Anterior cingulate cortex (tissue), 58 donors: ENCODE measurements at regions not wholly inside any gene's neighbourhood (a gene's known extent, or its start where the extent isn't known, plus 50 kb on each side); places are given as distances from the start of the nearest gene placed in this dataset.

Source experiments
- DNase-seq, 58 donors: peaks; one replicate each; lab custom pipeline; 2025; lab: John Stamatoyannopoulos, UW

- DNase-seq = no peak
Measured at GRCh38 chr16:77551357-77551756, 116.5 kb upstream of the ADAMTS18 start.

GRCh38 chr16:77553130-77553529 is 118.3 kb upstream of the ADAMTS18 start:
- DNase-seq = no peak

- DNase-seq = no peak
Measured at GRCh38 chr16:77555126-77555525, 120.3 kb upstream of the ADAMTS18 start.

GRCh38 chr16:77555791-77556190 is 121.0 kb upstream of the ADAMTS18 start:
- no peak for DNase-seq

- DNase-seq = no peak
Measured at GRCh38 chr16:77556201-77556873, 121.5 kb upstream of the ADAMTS18 start.

GRCh38 chr16:77557385-77557784 is 122.6 kb upstream of the ADAMTS18 start:
- no peak for DNase-seq

- no peak for DNase-seq
Measured at GRCh38 chr16:77558786-77559185, 124.0 kb upstream of the ADAMTS18 start.

GRCh38 chr16:77562497-77562896 is 127.7 kb upstream of the ADAMTS18 start:
- no peak for DNase-seq

GRCh38 chr16:77564791-77565390 is 130.1 kb upstream of the ADAMTS18 start:
- DNase-seq = no peak

- DNase-seq = no peak
Measured at GRCh38 chr16:77569406-77569805, 134.6 kb upstream of the ADAMTS18 start.

- DNase-seq = no peak
Measured at GRCh38 chr16:77570574-77570973, 135.7 kb upstream of the ADAMTS18 start.

- no peak for DNase-seq
Measured at GRCh38 chr16:77571115-77571862, 136.5 kb upstream of the ADAMTS18 start.

- no peak for DNase-seq
Measured at GRCh38 chr16:77574867-77575624, 140.2 kb upstream of the ADAMTS18 start.

- no peak for DNase-seq
Measured at GRCh38 chr16:77579351-77579891, 142.9 kb upstream of the NUDT7 start.

- no peak for DNase-seq
Measured at GRCh38 chr16:77581706-77582105, 140.6 kb upstream of the NUDT7 start.

GRCh38 chr16:77584205-77584859 is 138.0 kb upstream of the NUDT7 start:
- DNase-seq = peak in 29 of 58 donors; percentile 0 to 42 (median 7)

- DNase-seq = peak in 2 of 58 donors; percentile 1 to 6
Measured at GRCh38 chr16:77585379-77586251, 136.7 kb upstream of the NUDT7 start.

- DNase-seq = no peak
Measured at GRCh38 chr16:77588389-77588788, 133.9 kb upstream of the NUDT7 start.
